GM23338 (cell line): ENCODE measurements at regions not wholly inside any gene's neighbourhood (a gene's known extent, or its start where the extent isn't known, plus 50 kb on each side); places are given as distances from the start of the nearest gene placed in this dataset.

ENCODE experiments used
- ATAC-seq: fragments of 200-7000 bp; cut with Tn5 transposase; 3 replicates; pipeline ENCODE4 v1.9.1; 2020
- DNase-seq: peaks from one replicate; pipeline ENCODE4 v3.0.0-alpha.2; 2015; ENCODE audit warnings: low spot score
- H2AFZ ChIP-seq: fragments of 200-600 bp; sonication (generic); 2 replicates; pipeline ENCODE4 v1.8.0; 2016; ENCODE audit warnings: antibody characterized with exemption, mild to moderate bottlenecking, moderate library complexity
- H3F3A ChIP-seq: fragments of 200-600 bp; sonication (generic); replicated peaks from 2 replicates; pipeline ENCODE4 v1.8.0; 2017; ENCODE audit warnings: antibody characterized with exemption, mixed run types, low read depth
- H3K27ac ChIP-seq: fragments of 200-600 bp; sonication (generic); 2 replicates; pipeline ENCODE4 v1.6.1; 2016; ENCODE audit warnings: low read depth
- H3K27me3 ChIP-seq: fragments of 200-600 bp; sonication (generic); 2 replicates; pipeline ENCODE4 v1.8.0; 2016; ENCODE audit warnings: mild to moderate bottlenecking, mixed run types, moderate library complexity; ENCODE audit not compliant: insufficient read depth
- H3K36me3 ChIP-seq: fragments of 200-600 bp; sonication (generic); 2 replicates; pipeline ENCODE4 v1.8.0; 2016; ENCODE audit warnings: mild to moderate bottlenecking; ENCODE audit not compliant: insufficient read depth
- H3K4me1 ChIP-seq: fragments of 200-600 bp; sonication (generic); 2 replicates; pipeline ENCODE4 v1.8.0; 2016; ENCODE audit warnings: mild to moderate bottlenecking, moderate library complexity; ENCODE audit not compliant: insufficient read depth
- H3K4me2 ChIP-seq: fragments of 200-600 bp; sonication (generic); 2 replicates; pipeline ENCODE4 v1.7.1; 2017; ENCODE audit warnings: mixed run types
- H3K4me3 ChIP-seq: fragments of 200-600 bp; sonication (generic); 2 replicates; pipeline ENCODE4 v1.6.1; 2016; ENCODE audit warnings: mixed run types
- H3K79me2 ChIP-seq: fragments of 200-600 bp; sonication (generic); replicated peaks from 2 replicates; pipeline ENCODE4 v1.8.0; 2017; ENCODE audit warnings: mild to moderate bottlenecking; ENCODE audit not compliant: insufficient read depth
- H3K9me2 ChIP-seq: fragments of 200-600 bp; sonication (generic); 2 replicates; pipeline ENCODE4 v1.8.0; 2017; ENCODE audit not compliant: insufficient read depth
- H4K20me1 ChIP-seq: fragments of 200-600 bp; sonication (generic); replicated peaks from 2 replicates; pipeline ENCODE4 v1.8.0; 2017; ENCODE audit warnings: mild to moderate bottlenecking; ENCODE audit not compliant: insufficient read depth
- H3K27ac Mint-ChIP-seq: 2 replicates; pipeline ENCODE4 v1.8.0; 2020; ENCODE audit warnings: inconsistent platforms, mild to moderate bottlenecking, moderate library complexity, mixed read lengths
- H3K27me3 Mint-ChIP-seq: 3 replicates; pipeline ENCODE4 v1.8.0; 2022; ENCODE audit warnings: low read depth, mild to moderate bottlenecking, moderate library complexity, mixed read lengths, inconsistent platforms; ENCODE audit not compliant: insufficient read depth, poor library complexity
- H3K36me3 Mint-ChIP-seq: 3 replicates; pipeline ENCODE4 v1.8.0; 2021; ENCODE audit warnings: low read depth, mild to moderate bottlenecking, inconsistent platforms, moderate library complexity, mixed read lengths
- H3K4me1 Mint-ChIP-seq: 3 replicates; pipeline ENCODE4 v1.8.0; 2020; ENCODE audit warnings: mild to moderate bottlenecking, inconsistent platforms, mixed read lengths
- H3K4me3 Mint-ChIP-seq: 3 replicates; pipeline ENCODE4 v1.8.0; 2021; ENCODE audit warnings: moderate library complexity, mild to moderate bottlenecking, inconsistent platforms, mixed read lengths
- H3K9me3 Mint-ChIP-seq: 3 replicates; pipeline ENCODE4 v1.8.0; 2020; ENCODE audit warnings: moderate library complexity, mild to moderate bottlenecking, inconsistent platforms, mixed read lengths
- CREB1 ChIP-seq: fragments of 250-450 bp; sonication (Bioruptor Pico); IDR thresholded peaks from 2 replicates; pipeline ENCODE4 v1.5.0; 2020; ENCODE audit warnings: low read depth, mild to moderate bottlenecking, moderate library complexity
- EZH2 ChIP-seq: fragments of 200-600 bp; sonication (generic); IDR thresholded peaks from one replicate; pipeline ENCODE4 v1.8.0; 2017; ENCODE audit warnings: antibody characterized with exemption, mild to moderate bottlenecking, low read depth; ENCODE audit not compliant: unreplicated experiment
- EZH2phosphoT487 ChIP-seq: fragments of 200-600 bp; sonication (generic); IDR thresholded peaks from one replicate; pipeline ENCODE4 v1.8.1; 2018; ENCODE audit warnings: antibody characterized with exemption; ENCODE audit not compliant: unreplicated experiment
- JUNB ChIP-seq: IDR thresholded peaks from one replicate; pipeline ENCODE4 v1.6.1; 2016; ENCODE audit warnings: antibody characterized with exemption; ENCODE audit not compliant: unreplicated experiment
- NANOG ChIP-seq: IDR thresholded peaks from 2 replicates; pipeline ENCODE4 v1.6.1; 2016; ENCODE audit warnings: antibody characterized with exemption, borderline replicate concordance
- POLR2AphosphoS5 ChIP-seq: IDR thresholded peaks from 2 replicates; pipeline ENCODE4 v1.6.1; 2016; ENCODE audit warnings: antibody characterized with exemption, low read depth
- STAT1 ChIP-seq: IDR thresholded peaks from one replicate; pipeline ENCODE4 v1.6.1; 2016; ENCODE audit warnings: antibody characterized with exemption; ENCODE audit not compliant: unreplicated experiment
- ZNF114 ChIP-seq: fragments of 250-450 bp; sonication (Bioruptor Pico); IDR thresholded peaks from 2 replicates; pipeline ENCODE4 v1.5.0; 2020; ENCODE audit warnings: mild to moderate bottlenecking, moderate library complexity
- ZNF331 ChIP-seq: fragments of 250-450 bp; sonication (Bioruptor Pico); IDR thresholded peaks from 2 replicates; pipeline ENCODE4 v1.5.0; 2020; ENCODE audit warnings: low read depth, mild to moderate bottlenecking, moderate library complexity
- TF ChIP-seq, protein P1 (sequence below): IDR thresholded peaks from 2 replicates; pipeline ENCODE4 v1.6.1; 2016; ENCODE audit warnings: antibody characterized with exemption
- TF ChIP-seq, protein P2 (sequence below): IDR thresholded peaks from one replicate; pipeline ENCODE4 v1.6.1; 2018; ENCODE audit warnings: antibody characterized with exemption; ENCODE audit not compliant: unreplicated experiment
- TF ChIP-seq, protein P3 (sequence below), 2 experiments: fragments of 200-600 bp in 1 of 2; sonication (generic) in 1 of 2; conservative IDR thresholded peaks; 2 replicates each; pipeline versions ENCODE4 v1.5.1 to v1.6.1; 2016 to 2017; ENCODE audit warnings: antibody characterized with exemption in 2 of 2, low read depth in 2 of 2, mild to moderate bottlenecking in 2 of 2, moderate library complexity in 1 of 2
- TF ChIP-seq, protein P4 (sequence below): fragments of 250-450 bp; sonication (Bioruptor Pico); IDR thresholded peaks from 2 replicates; pipeline ENCODE4 v1.5.0; 2020; ENCODE audit warnings: mild to moderate bottlenecking, moderate library complexity

DNA sequence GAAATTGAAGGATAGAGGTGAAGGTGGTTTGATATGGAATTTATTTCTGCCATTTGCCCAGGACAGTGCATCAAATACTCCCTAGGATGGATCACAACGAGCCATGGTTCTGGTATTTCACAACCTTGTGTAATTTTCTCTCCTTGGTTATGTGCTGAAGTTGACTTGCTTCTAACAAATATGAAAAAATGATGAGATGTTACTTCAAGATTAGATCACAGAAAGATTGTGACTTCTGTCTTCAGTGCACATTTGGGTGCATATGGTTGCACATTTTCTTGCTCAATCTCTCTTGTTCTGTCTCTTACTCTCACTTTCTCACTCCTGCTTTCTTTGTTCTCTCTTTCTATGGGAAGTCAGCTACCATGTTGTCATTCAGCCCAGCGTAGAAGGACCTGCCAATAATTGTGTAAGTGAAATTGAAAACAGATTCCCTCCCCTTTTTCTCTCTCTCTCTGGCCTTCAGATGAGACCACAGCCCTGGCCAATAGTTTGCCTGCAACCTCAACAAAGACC, 104.6 kb upstream of the RMDN2 start:
- no peaks in the 10 kb centered on the region for H3K27me3 ChIP-seq
- H3F3A ChIP-seq = no peaks in the 10 kb centered on the region
- H3K4me1 ChIP-seq = no peaks in the 10 kb centered on the region
- no peak overlapping the region for H3K4me3 ChIP-seq
- H3K9me3 Mint-ChIP-seq = peaks cover 3% of the 10 kb centered on the region; the same call in 1 of the 3 replicates
- no peaks in the 10 kb centered on the region for H3K9me2 ChIP-seq
- no peak for DNase-seq
- peaks cover 6% of the 10 kb centered on the region; the same call in 1 of the 2 replicates for H3K36me3 ChIP-seq
- H3K4me3 Mint-ChIP-seq = no peak overlapping the region
- TF ChIP-seq, protein P1, sequence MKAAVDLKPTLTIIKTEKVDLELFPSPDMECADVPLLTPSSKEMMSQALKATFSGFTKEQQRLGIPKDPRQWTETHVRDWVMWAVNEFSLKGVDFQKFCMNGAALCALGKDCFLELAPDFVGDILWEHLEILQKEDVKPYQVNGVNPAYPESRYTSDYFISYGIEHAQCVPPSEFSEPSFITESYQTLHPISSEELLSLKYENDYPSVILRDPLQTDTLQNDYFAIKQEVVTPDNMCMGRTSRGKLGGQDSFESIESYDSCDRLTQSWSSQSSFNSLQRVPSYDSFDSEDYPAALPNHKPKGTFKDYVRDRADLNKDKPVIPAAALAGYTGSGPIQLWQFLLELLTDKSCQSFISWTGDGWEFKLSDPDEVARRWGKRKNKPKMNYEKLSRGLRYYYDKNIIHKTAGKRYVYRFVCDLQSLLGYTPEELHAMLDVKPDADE = no peak
- TF ChIP-seq STAT1 (no peak), CREB1 (CRISPR knock-in tag) (no peak), JUNB (no peak), ZNF114 (no peak), ZNF331 (no peak), EZH2phosphoT487 (no peak), EZH2 (no peak), POLR2AphosphoS5 (no peak), NANOG (no peak)
- TF ChIP-seq, protein P2, sequence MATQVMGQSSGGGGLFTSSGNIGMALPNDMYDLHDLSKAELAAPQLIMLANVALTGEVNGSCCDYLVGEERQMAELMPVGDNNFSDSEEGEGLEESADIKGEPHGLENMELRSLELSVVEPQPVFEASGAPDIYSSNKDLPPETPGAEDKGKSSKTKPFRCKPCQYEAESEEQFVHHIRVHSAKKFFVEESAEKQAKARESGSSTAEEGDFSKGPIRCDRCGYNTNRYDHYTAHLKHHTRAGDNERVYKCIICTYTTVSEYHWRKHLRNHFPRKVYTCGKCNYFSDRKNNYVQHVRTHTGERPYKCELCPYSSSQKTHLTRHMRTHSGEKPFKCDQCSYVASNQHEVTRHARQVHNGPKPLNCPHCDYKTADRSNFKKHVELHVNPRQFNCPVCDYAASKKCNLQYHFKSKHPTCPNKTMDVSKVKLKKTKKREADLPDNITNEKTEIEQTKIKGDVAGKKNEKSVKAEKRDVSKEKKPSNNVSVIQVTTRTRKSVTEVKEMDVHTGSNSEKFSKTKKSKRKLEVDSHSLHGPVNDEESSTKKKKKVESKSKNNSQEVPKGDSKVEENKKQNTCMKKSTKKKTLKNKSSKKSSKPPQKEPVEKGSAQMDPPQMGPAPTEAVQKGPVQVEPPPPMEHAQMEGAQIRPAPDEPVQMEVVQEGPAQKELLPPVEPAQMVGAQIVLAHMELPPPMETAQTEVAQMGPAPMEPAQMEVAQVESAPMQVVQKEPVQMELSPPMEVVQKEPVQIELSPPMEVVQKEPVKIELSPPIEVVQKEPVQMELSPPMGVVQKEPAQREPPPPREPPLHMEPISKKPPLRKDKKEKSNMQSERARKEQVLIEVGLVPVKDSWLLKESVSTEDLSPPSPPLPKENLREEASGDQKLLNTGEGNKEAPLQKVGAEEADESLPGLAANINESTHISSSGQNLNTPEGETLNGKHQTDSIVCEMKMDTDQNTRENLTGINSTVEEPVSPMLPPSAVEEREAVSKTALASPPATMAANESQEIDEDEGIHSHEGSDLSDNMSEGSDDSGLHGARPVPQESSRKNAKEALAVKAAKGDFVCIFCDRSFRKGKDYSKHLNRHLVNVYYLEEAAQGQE = no peak
- TF ChIP-seq, protein P3, sequence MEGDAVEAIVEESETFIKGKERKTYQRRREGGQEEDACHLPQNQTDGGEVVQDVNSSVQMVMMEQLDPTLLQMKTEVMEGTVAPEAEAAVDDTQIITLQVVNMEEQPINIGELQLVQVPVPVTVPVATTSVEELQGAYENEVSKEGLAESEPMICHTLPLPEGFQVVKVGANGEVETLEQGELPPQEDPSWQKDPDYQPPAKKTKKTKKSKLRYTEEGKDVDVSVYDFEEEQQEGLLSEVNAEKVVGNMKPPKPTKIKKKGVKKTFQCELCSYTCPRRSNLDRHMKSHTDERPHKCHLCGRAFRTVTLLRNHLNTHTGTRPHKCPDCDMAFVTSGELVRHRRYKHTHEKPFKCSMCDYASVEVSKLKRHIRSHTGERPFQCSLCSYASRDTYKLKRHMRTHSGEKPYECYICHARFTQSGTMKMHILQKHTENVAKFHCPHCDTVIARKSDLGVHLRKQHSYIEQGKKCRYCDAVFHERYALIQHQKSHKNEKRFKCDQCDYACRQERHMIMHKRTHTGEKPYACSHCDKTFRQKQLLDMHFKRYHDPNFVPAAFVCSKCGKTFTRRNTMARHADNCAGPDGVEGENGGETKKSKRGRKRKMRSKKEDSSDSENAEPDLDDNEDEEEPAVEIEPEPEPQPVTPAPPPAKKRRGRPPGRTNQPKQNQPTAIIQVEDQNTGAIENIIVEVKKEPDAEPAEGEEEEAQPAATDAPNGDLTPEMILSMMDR (conservative IDR thresholded peaks at IDR 0.05; ENCODE audit: low read depth in 2 of 2) = no peak
- TF ChIP-seq, protein P4, sequence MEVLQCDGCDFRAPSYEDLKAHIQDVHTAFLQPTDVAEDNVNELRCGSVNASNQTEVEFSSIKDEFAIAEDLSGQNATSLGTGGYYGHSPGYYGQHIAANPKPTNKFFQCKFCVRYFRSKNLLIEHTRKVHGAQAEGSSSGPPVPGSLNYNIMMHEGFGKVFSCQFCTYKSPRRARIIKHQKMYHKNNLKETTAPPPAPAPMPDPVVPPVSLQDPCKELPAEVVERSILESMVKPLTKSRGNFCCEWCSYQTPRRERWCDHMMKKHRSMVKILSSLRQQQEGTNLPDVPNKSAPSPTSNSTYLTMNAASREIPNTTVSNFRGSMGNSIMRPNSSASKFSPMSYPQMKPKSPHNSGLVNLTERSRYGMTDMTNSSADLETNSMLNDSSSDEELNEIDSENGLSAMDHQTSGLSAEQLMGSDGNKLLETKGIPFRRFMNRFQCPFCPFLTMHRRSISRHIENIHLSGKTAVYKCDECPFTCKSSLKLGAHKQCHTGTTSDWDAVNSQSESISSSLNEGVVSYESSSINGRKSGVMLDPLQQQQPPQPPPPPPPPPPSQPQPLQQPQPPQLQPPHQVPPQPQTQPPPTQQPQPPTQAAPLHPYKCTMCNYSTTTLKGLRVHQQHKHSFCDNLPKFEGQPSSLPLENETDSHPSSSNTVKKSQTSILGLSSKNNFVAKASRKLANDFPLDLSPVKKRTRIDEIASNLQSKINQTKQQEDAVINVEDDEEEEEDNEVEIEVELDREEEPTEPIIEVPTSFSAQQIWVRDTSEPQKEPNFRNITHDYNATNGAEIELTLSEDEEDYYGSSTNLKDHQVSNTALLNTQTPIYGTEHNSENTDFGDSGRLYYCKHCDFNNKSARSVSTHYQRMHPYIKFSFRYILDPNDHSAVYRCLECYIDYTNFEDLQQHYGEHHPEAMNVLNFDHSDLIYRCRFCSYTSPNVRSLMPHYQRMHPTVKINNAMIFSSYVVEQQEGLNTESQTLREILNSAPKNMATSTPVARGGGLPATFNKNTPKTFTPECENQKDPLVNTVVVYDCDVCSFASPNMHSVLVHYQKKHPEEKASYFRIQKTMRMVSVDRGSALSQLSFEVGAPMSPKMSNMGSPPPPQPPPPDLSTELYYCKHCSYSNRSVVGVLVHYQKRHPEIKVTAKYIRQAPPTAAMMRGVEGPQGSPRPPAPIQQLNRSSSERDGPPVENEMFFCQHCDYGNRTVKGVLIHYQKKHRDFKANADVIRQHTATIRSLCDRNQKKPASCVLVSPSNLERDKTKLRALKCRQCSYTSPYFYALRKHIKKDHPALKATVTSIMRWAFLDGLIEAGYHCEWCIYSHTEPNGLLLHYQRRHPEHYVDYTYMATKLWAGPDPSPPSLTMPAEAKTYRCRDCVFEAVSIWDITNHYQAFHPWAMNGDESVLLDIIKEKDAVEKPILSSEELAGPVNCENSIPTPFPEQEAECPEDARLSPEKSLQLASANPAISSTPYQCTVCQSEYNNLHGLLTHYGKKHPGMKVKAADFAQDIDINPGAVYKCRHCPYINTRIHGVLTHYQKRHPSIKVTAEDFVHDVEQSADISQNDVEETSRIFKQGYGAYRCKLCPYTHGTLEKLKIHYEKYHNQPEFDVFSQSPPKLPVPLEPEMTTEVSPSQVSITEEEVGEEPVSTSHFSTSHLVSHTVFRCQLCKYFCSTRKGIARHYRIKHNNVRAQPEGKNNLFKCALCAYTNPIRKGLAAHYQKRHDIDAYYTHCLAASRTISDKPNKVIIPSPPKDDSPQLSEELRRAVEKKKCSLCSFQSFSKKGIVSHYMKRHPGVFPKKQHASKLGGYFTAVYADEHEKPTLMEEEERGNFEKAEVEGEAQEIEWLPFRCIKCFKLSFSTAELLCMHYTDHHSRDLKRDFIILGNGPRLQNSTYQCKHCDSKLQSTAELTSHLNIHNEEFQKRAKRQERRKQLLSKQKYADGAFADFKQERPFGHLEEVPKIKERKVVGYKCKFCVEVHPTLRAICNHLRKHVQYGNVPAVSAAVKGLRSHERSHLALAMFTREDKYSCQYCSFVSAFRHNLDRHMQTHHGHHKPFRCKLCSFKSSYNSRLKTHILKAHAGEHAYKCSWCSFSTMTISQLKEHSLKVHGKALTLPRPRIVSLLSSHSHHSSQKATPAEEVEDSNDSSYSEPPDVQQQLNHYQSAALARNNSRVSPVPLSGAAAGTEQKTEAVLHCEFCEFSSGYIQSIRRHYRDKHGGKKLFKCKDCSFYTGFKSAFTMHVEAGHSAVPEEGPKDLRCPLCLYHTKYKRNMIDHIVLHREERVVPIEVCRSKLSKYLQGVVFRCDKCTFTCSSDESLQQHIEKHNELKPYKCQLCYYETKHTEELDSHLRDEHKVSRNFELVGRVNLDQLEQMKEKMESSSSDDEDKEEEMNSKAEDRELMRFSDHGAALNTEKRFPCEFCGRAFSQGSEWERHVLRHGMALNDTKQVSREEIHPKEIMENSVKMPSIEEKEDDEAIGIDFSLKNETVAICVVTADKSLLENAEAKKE (CRISPR knock-in tag) = no peak
- no peak overlapping the region for H3K27ac ChIP-seq
- H3K4me1 Mint-ChIP-seq = no peaks in the 10 kb centered on the region; the same call in 2 of the 3 replicates
- no peak for ATAC-seq
- H3K36me3 Mint-ChIP-seq = no peaks in the 10 kb centered on the region
- no peak overlapping the region for H3K4me2 ChIP-seq
- no peak overlapping the region for H3K27ac Mint-ChIP-seq
- peaks cover 5% of the 10 kb centered on the region for H3K27me3 Mint-ChIP-seq
- H4K20me1 ChIP-seq = no peaks in the 10 kb centered on the region
- H3K79me2 ChIP-seq = no peaks in the 10 kb centered on the region
- H2AFZ ChIP-seq = no peak overlapping the region
